HG02642 (cell line): ENCODE measurements at regions not wholly inside any gene's neighbourhood (a gene's known extent, or its start where the extent isn't known, plus 50 kb on each side); places are given as distances from the start of the nearest gene placed in this dataset.

Experiments
- ATAC-seq: cut with Tn5 transposase; IDR thresholded peaks from one replicate; pipeline ENCODE4 v1.9.1; 2021; ENCODE audit warnings: mild to moderate bottlenecking; ENCODE audit not compliant: unreplicated experiment, poor library complexity

GRCh38 chr13:85742355-85742754 is 56.9 kb downstream of the SLITRK6 start:
- ATAC-seq: no peak

GRCh38 chr13:85741017-85741416 is 58.2 kb downstream of the SLITRK6 start:
- ATAC-seq: no peak

- ATAC-seq: no peak
These were observed 60.4 kb downstream of the SLITRK6 start for GRCh38 chr13:85738696-85739320.

- no peak for ATAC-seq
These were observed 61.3 kb downstream of the SLITRK6 start for GRCh38 chr13:85737952-85738351.

- ATAC-seq: no peak
These were observed 69.9 kb downstream of the SLITRK6 start for GRCh38 chr13:85729296-85729695.

- ATAC-seq: no peak
These were observed 70.4 kb downstream of the SLITRK6 start for GRCh38 chr13:85728811-85729210.

GRCh38 chr13:85725433-85725832 is 73.8 kb downstream of the SLITRK6 start:
- ATAC-seq: no peak

GRCh38 chr13:85724546-85725432 is 74.4 kb downstream of the SLITRK6 start:
- ATAC-seq: no peak

GRCh38 chr13:85719749-85720148 is 79.5 kb downstream of the SLITRK6 start:
- no peak for ATAC-seq

GRCh38 chr13:85717921-85718320 is 81.3 kb downstream of the SLITRK6 start:
- ATAC-seq: no peak

- ATAC-seq: no peak
These were observed 88.7 kb downstream of the SLITRK6 start for GRCh38 chr13:85710545-85710944.

- ATAC-seq: no peak
These were observed 89.5 kb downstream of the SLITRK6 start for GRCh38 chr13:85709721-85710120.

- ATAC-seq: no peak
These were observed 90.1 kb downstream of the SLITRK6 start for GRCh38 chr13:85709072-85709471.

- no peak for ATAC-seq
These were observed 98.3 kb downstream of the SLITRK6 start for GRCh38 chr13:85700906-85701305.

GRCh38 chr13:85698256-85698655 is 101.0 kb downstream of the SLITRK6 start:
- ATAC-seq: no peak

- no peak for ATAC-seq
These were observed 104.2 kb downstream of the SLITRK6 start for GRCh38 chr13:85694992-85695391.

GRCh38 chr13:85693889-85694511 is 105.2 kb downstream of the SLITRK6 start:
- no peak for ATAC-seq

- ATAC-seq: no peak
These were observed 108.9 kb downstream of the SLITRK6 start for GRCh38 chr13:85690368-85690767.

GRCh38 chr13:85685436-85685835 is 113.8 kb downstream of the SLITRK6 start:
- ATAC-seq: no peak

- ATAC-seq: no peak
These were observed 123.9 kb downstream of the SLITRK6 start for GRCh38 chr13:85675151-85675907.

- ATAC-seq: no peak
These were observed 127.9 kb downstream of the SLITRK6 start for GRCh38 chr13:85671336-85671735.
